Tibial artery (tissue), 4 donors: ENCODE measurements at regions not wholly inside any gene's neighbourhood (a gene's known extent, or its start where the extent isn't known, plus 50 kb on each side); places are given as distances from the start of the nearest gene placed in this dataset.

Experiments used
- DNase-seq, 2 donors: peaks; one replicate each; pipeline ENCODE4 v3.0.0-alpha.2; 2019
- H3K27ac ChIP-seq, 2 donors: fragments of 200-600 bp; sonication (generic) in 1 of 2; 1 replicate in 1 of 2; 2 replicates in 1 of 2; pipeline ENCODE4 v1.5.1; 2018 to 2019; ENCODE audit warnings: mild to moderate bottlenecking in 1 of 2
- H3K27me3 ChIP-seq, 2 donors: fragments of 200-600 bp; sonication (generic) in 1 of 2; one replicate each; pipeline versions ENCODE4 v1.5.1 to v1.6.0; 2016 to 2019
- H3K36me3 ChIP-seq, 3 donors: fragments of 200-600 bp; sonication (generic) in 2 of 3; one replicate each; pipeline ENCODE4 v1.5.1; 2016 to 2019; ENCODE audit warnings: mild to moderate bottlenecking in 2 of 3
- H3K4me1 ChIP-seq, 4 donors: fragments of 200-600 bp; sonication (generic) in 2 of 4; 1 replicate in 3 of 4; 2 replicates in 1 of 4; pipeline ENCODE4 v1.5.1; 2016 to 2019
- H3K4me3 ChIP-seq, 2 donors: fragments of 200-600 bp; sonication (generic) in 1 of 2; 1 replicate in 1 of 2; 2 replicates in 1 of 2; pipeline ENCODE4 v1.5.1; 2018 to 2019; ENCODE audit warnings: mild to moderate bottlenecking in 2 of 2
- H3K9me3 ChIP-seq, 3 donors: fragments of 200-600 bp; sonication (generic) in 1 of 3; one replicate each; pipeline ENCODE4 v1.5.1; 2016 to 2019
- CTCF ChIP-seq, 2 experiments: fragments of 200-600 bp in 1 of 2; fragments of 450-650 bp in 1 of 2; IDR thresholded peaks; one replicate each; pipeline ENCODE4 v1.5.1; 2017 to 2019; ENCODE audit warnings: antibody characterized with exemption in 2 of 2, mild to moderate bottlenecking in 1 of 2, moderate library complexity in 1 of 2
- intact Hi-C: fragments of 100-400 bp; cut with DNase I; formaldehyde crosslinking; loops from one replicate; pipeline ENCODE4 v1.15.0; 2023; ENCODE audit warnings: low total_unique reads

GRCh38 chr2:58908501-58909154, 667.5 kb upstream of the FANCL start:
- intact Hi-C loops = no loop called here
- Histone ChIP-seq H3K27me3 (no peaks in the 10 kb centered on the region), H3K9me3 (no peaks in the 10 kb centered on the region), H3K36me3 (no peaks in the 10 kb centered on the region), H3K4me1 (no peaks in the 10 kb centered on the region), H3K4me3 (no peak overlapping the region), H3K27ac (no peak overlapping the region)
- no peak for DNase-seq
- no peak for TF ChIP-seq CTCF (IDR thresholded peaks at IDR 0.05)

- intact Hi-C loops = no loop called here
- Histone ChIP-seq H3K4me1 (no peaks in the 10 kb centered on the region), H3K27ac (no peak overlapping the region), H3K27me3 (no peaks in the 10 kb centered on the region), H3K36me3 (no peaks in the 10 kb centered on the region), H3K4me3 (no peak overlapping the region), H3K9me3 (no peaks in the 10 kb centered on the region)
- TF ChIP-seq CTCF (IDR thresholded peaks at IDR 0.05) = no peak
- DNase-seq = no peak
These were observed 666.5 kb upstream of the FANCL start for GRCh38 chr2:58907644-58908043.

GRCh38 chr2:58906081-58906645, 665.0 kb upstream of the FANCL start:
- no peak overlapping the region for H3K27ac ChIP-seq
- no peak for DNase-seq
- no peaks in the 10 kb centered on the region for H3K36me3 ChIP-seq
- TF ChIP-seq CTCF (IDR thresholded peaks at IDR 0.05) = no peak
- intact Hi-C loops = no loop called here
- H3K4me3 ChIP-seq = no peak overlapping the region
- H3K27me3 ChIP-seq = peaks cover 0 to 2% of the 10 kb centered on the region in 2 donors
- no peaks in the 10 kb centered on the region for H3K9me3 ChIP-seq
- no peaks in the 10 kb centered on the region for H3K4me1 ChIP-seq

GRCh38 chr2:58904095-58904494, 663.0 kb upstream of the FANCL start:
- no peak overlapping the region for H3K4me3 ChIP-seq
- DNase-seq = no peak
- TF ChIP-seq CTCF (IDR thresholded peaks at IDR 0.05) = no peak
- peaks cover 0 to 3% of the 10 kb centered on the region in 2 donors for H3K27me3 ChIP-seq
- H3K36me3 ChIP-seq = no peaks in the 10 kb centered on the region
- no peaks in the 10 kb centered on the region for H3K9me3 ChIP-seq
- H3K27ac ChIP-seq = no peak overlapping the region
- intact Hi-C loops = no loop called here
- H3K4me1 ChIP-seq = no peaks in the 10 kb centered on the region

GRCh38 chr2:58903427-58903826, 662.3 kb upstream of the FANCL start:
- H3K9me3 ChIP-seq = no peaks in the 10 kb centered on the region

More at GRCh38 chr2:58903427-58903826, 662.3 kb upstream of the FANCL start:
- H3K27me3 ChIP-seq = peaks cover 0 to 3% of the 10 kb centered on the region in 2 donors
- no peak overlapping the region for H3K27ac ChIP-seq
- intact Hi-C loops = no loop called here
- H3K4me1 ChIP-seq = no peaks in the 10 kb centered on the region
- no peak for DNase-seq
- no peaks in the 10 kb centered on the region for H3K36me3 ChIP-seq
- no peak for TF ChIP-seq CTCF (IDR thresholded peaks at IDR 0.05)
- H3K4me3 ChIP-seq = no peak overlapping the region
